ENCODE measurements at regions not wholly inside any gene's neighbourhood (a gene's known extent, or its start where the extent isn't known, plus 50 kb on each side); places are given as distances from the start of the nearest gene placed in this dataset.

- no peak overlapping the region for H3K4me3 ChIP-seq (ENCODE audit: control insufficient read depth, low read depth, low read length)
- DNase-seq (ENCODE audit: low read depth): no peak
- TF ChIP-seq, protein P1, sequence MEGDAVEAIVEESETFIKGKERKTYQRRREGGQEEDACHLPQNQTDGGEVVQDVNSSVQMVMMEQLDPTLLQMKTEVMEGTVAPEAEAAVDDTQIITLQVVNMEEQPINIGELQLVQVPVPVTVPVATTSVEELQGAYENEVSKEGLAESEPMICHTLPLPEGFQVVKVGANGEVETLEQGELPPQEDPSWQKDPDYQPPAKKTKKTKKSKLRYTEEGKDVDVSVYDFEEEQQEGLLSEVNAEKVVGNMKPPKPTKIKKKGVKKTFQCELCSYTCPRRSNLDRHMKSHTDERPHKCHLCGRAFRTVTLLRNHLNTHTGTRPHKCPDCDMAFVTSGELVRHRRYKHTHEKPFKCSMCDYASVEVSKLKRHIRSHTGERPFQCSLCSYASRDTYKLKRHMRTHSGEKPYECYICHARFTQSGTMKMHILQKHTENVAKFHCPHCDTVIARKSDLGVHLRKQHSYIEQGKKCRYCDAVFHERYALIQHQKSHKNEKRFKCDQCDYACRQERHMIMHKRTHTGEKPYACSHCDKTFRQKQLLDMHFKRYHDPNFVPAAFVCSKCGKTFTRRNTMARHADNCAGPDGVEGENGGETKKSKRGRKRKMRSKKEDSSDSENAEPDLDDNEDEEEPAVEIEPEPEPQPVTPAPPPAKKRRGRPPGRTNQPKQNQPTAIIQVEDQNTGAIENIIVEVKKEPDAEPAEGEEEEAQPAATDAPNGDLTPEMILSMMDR (conservative IDR thresholded peaks at IDR 0.05; ENCODE audit: control insufficient read depth, insufficient read depth, low read depth, low read length): no peak
Observed at GRCh38 chr10:8294779-8295178, 240.3 kb downstream of the GATA3 start.

- TF ChIP-seq, protein P1 (conservative IDR thresholded peaks at IDR 0.05; ENCODE audit: control insufficient read depth, insufficient read depth, low read depth, low read length): no peak
- no peak for DNase-seq (ENCODE audit: low read depth)
- H3K4me3 ChIP-seq (ENCODE audit: control insufficient read depth, low read depth, low read length): no peak overlapping the region
Observed at GRCh38 chr10:8295311-8295710, 240.8 kb downstream of the GATA3 start.

- no peak overlapping the region for H3K4me3 ChIP-seq (ENCODE audit: control insufficient read depth, low read depth, low read length)
- DNase-seq (ENCODE audit: low read depth): no peak
- TF ChIP-seq, protein P1 (conservative IDR thresholded peaks at IDR 0.05; ENCODE audit: control insufficient read depth, insufficient read depth, low read depth, low read length): no peak
Observed at GRCh38 chr10:8296090-8296733, 241.7 kb downstream of the GATA3 start.

- TF ChIP-seq, protein P1 (conservative IDR thresholded peaks at IDR 0.05; ENCODE audit: control insufficient read depth, insufficient read depth, low read depth, low read length): no peak
- DNase-seq (ENCODE audit: low read depth): no peak
- no peak overlapping the region for H3K4me3 ChIP-seq (ENCODE audit: control insufficient read depth, low read depth, low read length)
Observed at GRCh38 chr10:8296734-8297101, 242.2 kb downstream of the GATA3 start.

DNA sequence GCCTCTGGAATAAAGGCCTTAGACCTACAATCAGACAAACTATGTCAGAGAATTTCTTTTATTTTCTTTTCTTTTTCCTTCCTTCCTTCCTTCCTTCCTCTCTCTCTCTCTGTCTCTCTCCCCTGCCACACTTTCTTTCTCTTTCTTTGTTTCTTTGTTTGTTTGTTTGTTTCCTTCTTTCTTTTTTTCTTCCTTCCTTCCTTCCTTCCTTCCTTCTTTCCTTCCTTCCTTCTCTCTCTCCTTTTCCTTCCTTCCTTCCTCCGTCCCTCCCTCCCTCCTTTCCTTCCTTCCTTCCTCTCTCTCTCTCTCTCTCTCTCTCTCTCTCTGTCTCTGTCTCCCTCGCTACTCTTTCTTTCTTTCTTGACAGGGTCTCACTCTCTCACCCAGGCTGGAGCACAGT is 242.6 kb downstream of the GATA3 start:
- no peak overlapping the region for H3K4me3 ChIP-seq (ENCODE audit: control insufficient read depth, low read depth, low read length)
- DNase-seq (ENCODE audit: low read depth): no peak
- TF ChIP-seq, protein P1 (conservative IDR thresholded peaks at IDR 0.05; ENCODE audit: control insufficient read depth, insufficient read depth, low read depth, low read length): no peak

- H3K4me3 ChIP-seq (ENCODE audit: control insufficient read depth, low read depth, low read length): no peak overlapping the region
- TF ChIP-seq, protein P1 (conservative IDR thresholded peaks at IDR 0.05; ENCODE audit: control insufficient read depth, insufficient read depth, low read depth, low read length): no peak
- DNase-seq (ENCODE audit: low read depth): no peak
Observed at GRCh38 chr10:8297959-8298358, 243.5 kb downstream of the GATA3 start.
